GM12878 (cell line): ENCODE measurements at regions not wholly inside any gene's neighbourhood (a gene's known extent, or its start where the extent isn't known, plus 50 kb on each side); places are given as distances from the start of the nearest gene placed in this dataset.

Experiments used
- ATAC-seq: fragments of 200-7000 bp; cut with Tn5 transposase; 3 replicates; pipeline ENCODE4 v1.9.1; 2020; ENCODE audit warnings: mild to moderate bottlenecking, moderate library complexity
- BruUV-seq: library from RNA; stranded (reverse); fragments of 400-500 nt; replicated peaks from 2 replicates; lab custom pipeline; 2021; lab: Mats Ljungman, UMichigan
- CTCF ChIA-PET: fragments of 300-600 bp; sonication (Branson Sonifier 250); formaldehyde crosslinking; extraction: SDS; loops from one replicate; lab custom pipeline; 2021; ENCODE audit warnings: inconsistent platforms; lab: Yijun Ruan, JAX
- POLR2A ChIA-PET: fragments of 350-600 bp; formaldehyde crosslinking; extraction: SDS; loops from one replicate; lab custom pipeline; 2021; ENCODE audit warnings: inconsistent platforms; lab: Charles Lee
- RAD21 ChIA-PET: fragments of 300-600 bp; sonication (Branson Sonifier 250); formaldehyde crosslinking; loops from one replicate; lab custom pipeline; 2023; ENCODE audit warnings: antibody characterized with exemption; ENCODE audit not compliant: unreplicated experiment; lab: Charles Lee
- SMC1A ChIA-PET: fragments of 300-600 bp; sonication (Branson Sonifier 250); formaldehyde crosslinking; loops from one replicate; lab custom pipeline; 2023; ENCODE audit not compliant: unreplicated experiment, uncharacterized antibody; lab: Charles Lee
- DNase-seq: peaks from one replicate; pipeline ENCODE4 v3.0.0-alpha.2; 2011; ENCODE audit warnings: low read depth, low spot score
- FAIRE-seq: peaks from 3 replicates; lab custom pipeline; 2011; peaks lifted over from hg19 to GRCh38; lab: Jason Lieb, UNC
- H2AFZ ChIP-seq: 2 replicates; pipeline ENCODE4 v1.6.0; 2011; ENCODE audit warnings: low read depth, low read length, control low read depth; ENCODE audit not compliant: control insufficient read depth
- H3K27ac ChIP-seq: 2 replicates; pipeline ENCODE4 v1.5.1; 2011; ENCODE audit warnings: control low read depth; ENCODE audit not compliant: control insufficient read depth, insufficient read depth
- H3K27me3 ChIP-seq, 2 experiments: replicated peaks in 1 of 2; 2 replicates each; pipeline versions ENCODE4 v1.6.0 to v1.6.1; 2011; ENCODE audit warnings: low read length in 1 of 2; ENCODE audit not compliant: control insufficient read depth in 2 of 2, insufficient read depth in 2 of 2
- H3K36me3 ChIP-seq, 2 experiments: 2 replicates each; pipeline ENCODE4 v1.5.1; 2011; ENCODE audit warnings: low read length in 1 of 2; ENCODE audit not compliant: control insufficient read depth in 2 of 2, insufficient read depth in 2 of 2
- H3K4me1 ChIP-seq: 2 replicates; pipeline ENCODE4 v1.6.1; 2011; ENCODE audit warnings: mild to moderate bottlenecking, low read length, moderate library complexity, mixed read lengths; ENCODE audit not compliant: control insufficient read depth, insufficient read depth
- H3K4me2 ChIP-seq: 2 replicates; pipeline ENCODE4 v1.6.0; 2011; ENCODE audit warnings: control low read depth; ENCODE audit not compliant: control insufficient read depth, insufficient read depth
- H3K4me3 ChIP-seq: fragments of 200-600 bp; sonication (generic); 2 replicates; pipeline ENCODE4 v1.5.1; 2016
- H3K79me2 ChIP-seq: 2 replicates; pipeline ENCODE4 v1.6.0; 2011; ENCODE audit warnings: low read length; ENCODE audit not compliant: control insufficient read depth, insufficient read depth
- H3K9ac ChIP-seq: 2 replicates; pipeline ENCODE4 v1.8.0; 2011; ENCODE audit warnings: low read length, control low read depth, mixed read lengths; ENCODE audit not compliant: control insufficient read depth, insufficient read depth
- H3K9me3 ChIP-seq: replicated peaks from 3 replicates; pipeline ENCODE4 v1.5.1; 2011; ENCODE audit warnings: mild to moderate bottlenecking, low read length; ENCODE audit not compliant: control insufficient read depth, insufficient read depth
- H4K20me1 ChIP-seq: 2 replicates; pipeline ENCODE4 v1.6.0; 2011; ENCODE audit not compliant: control insufficient read depth, insufficient read depth
- NFXL1 ChIP-seq: fragments of 450-650 bp; IDR thresholded peaks from 2 replicates; pipeline ENCODE4 v1.6.1; 2017; ENCODE audit warnings: antibody characterized with exemption, mild to moderate bottlenecking, borderline replicate concordance
- SIX5 ChIP-seq: IDR thresholded peaks from 2 replicates; pipeline ENCODE4 v1.6.1; 2011; ENCODE audit warnings: mild to moderate bottlenecking, low read depth, low read length, moderate library complexity; ENCODE audit not compliant: severe bottlenecking
- WGBS: methylation state at CpG from one replicate; pipeline ENCODE4 v1.1.6; 2016; ENCODE audit warnings: low lambda C conversion rate; ENCODE audit not compliant: insufficient replicate concordance, insufficient coverage; ENCODE audit errors: missing lambda C conversion rate; 5-methylcytosine and 5-hydroxymethylcytosine counted together
- in situ Hi-C: fragments of 300-500 bp; cut with MboI; formaldehyde crosslinking; loops from 9 replicates; pipeline ENCODE4 v1.14.3; 2018; ENCODE audit warnings: mixed read lengths
- intact Hi-C: fragments of 100-400 bp; cut with micrococcal nuclease; formaldehyde crosslinking; loops from one replicate; pipeline ENCODE4 v1.14.2; 2022; ENCODE audit not compliant: unreplicated experiment
- TF ChIP-seq, protein P1 (sequence below): IDR thresholded peaks from 2 replicates; pipeline ENCODE4 v1.6.1; 2012; ENCODE audit warnings: improper control_type of control experiment, low read depth, low read length; ENCODE audit not compliant: insufficient replicate concordance
- TF ChIP-seq, protein P2 (sequence below): fragments of 450-650 bp; IDR thresholded peaks from 2 replicates; pipeline ENCODE4 v1.6.1; 2017; ENCODE audit warnings: mild to moderate bottlenecking, moderate library complexity
- TF ChIP-seq, protein P3 (sequence below): fragments of 150-350 bp; IDR thresholded peaks from 2 replicates; pipeline ENCODE4 v1.6.1; 2016; ENCODE audit warnings: low read depth, low read length

DNA sequence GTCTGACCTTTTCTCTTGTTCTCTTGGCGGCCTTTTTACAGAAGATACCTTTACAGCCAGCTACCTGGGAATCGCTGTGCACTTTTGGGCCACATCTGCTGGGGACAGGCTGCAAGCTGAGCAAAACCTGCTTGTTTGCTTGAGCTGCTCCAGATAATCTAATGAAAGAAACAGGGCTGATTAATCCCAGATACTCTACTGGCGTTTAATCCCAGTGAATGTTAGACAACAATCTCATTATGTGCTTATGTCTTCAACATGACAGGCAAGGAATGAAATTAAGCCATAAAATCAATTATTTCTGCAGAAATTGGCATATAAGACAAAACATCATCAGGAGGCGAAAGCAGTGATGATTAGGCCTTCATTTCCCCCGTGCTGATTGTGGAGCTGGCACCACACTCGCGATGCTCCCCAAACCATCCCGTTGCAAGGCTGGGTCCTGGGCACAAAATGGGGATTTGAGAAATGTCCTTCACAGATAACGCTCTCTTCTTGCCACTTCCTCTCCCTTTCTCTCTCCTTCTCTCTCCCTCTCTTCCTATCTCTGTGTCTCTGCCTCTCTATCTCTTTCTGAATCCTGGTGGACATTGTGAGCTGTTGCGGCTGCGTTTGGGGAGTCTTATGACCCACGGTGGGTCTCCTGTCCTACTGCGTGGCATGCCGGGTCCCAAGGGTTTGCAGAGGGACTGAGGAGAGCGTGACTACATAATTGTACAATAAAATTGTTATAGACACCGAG, 1053.8 kb downstream of the TBC1D22A start:
- TF ChIP-seq, protein P1, sequence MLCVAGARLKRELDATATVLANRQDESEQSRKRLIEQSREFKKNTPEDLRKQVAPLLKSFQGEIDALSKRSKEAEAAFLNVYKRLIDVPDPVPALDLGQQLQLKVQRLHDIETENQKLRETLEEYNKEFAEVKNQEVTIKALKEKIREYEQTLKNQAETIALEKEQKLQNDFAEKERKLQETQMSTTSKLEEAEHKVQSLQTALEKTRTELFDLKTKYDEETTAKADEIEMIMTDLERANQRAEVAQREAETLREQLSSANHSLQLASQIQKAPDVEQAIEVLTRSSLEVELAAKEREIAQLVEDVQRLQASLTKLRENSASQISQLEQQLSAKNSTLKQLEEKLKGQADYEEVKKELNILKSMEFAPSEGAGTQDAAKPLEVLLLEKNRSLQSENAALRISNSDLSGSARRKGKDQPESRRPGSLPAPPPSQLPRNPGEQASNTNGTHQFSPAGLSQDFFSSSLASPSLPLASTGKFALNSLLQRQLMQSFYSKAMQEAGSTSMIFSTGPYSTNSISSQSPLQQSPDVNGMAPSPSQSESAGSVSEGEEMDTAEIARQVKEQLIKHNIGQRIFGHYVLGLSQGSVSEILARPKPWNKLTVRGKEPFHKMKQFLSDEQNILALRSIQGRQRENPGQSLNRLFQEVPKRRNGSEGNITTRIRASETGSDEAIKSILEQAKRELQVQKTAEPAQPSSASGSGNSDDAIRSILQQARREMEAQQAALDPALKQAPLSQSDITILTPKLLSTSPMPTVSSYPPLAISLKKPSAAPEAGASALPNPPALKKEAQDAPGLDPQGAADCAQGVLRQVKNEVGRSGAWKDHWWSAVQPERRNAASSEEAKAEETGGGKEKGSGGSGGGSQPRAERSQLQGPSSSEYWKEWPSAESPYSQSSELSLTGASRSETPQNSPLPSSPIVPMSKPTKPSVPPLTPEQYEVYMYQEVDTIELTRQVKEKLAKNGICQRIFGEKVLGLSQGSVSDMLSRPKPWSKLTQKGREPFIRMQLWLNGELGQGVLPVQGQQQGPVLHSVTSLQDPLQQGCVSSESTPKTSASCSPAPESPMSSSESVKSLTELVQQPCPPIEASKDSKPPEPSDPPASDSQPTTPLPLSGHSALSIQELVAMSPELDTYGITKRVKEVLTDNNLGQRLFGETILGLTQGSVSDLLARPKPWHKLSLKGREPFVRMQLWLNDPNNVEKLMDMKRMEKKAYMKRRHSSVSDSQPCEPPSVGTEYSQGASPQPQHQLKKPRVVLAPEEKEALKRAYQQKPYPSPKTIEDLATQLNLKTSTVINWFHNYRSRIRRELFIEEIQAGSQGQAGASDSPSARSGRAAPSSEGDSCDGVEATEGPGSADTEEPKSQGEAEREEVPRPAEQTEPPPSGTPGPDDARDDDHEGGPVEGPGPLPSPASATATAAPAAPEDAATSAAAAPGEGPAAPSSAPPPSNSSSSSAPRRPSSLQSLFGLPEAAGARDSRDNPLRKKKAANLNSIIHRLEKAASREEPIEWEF = no peak
- TF ChIP-seq, protein P2, sequence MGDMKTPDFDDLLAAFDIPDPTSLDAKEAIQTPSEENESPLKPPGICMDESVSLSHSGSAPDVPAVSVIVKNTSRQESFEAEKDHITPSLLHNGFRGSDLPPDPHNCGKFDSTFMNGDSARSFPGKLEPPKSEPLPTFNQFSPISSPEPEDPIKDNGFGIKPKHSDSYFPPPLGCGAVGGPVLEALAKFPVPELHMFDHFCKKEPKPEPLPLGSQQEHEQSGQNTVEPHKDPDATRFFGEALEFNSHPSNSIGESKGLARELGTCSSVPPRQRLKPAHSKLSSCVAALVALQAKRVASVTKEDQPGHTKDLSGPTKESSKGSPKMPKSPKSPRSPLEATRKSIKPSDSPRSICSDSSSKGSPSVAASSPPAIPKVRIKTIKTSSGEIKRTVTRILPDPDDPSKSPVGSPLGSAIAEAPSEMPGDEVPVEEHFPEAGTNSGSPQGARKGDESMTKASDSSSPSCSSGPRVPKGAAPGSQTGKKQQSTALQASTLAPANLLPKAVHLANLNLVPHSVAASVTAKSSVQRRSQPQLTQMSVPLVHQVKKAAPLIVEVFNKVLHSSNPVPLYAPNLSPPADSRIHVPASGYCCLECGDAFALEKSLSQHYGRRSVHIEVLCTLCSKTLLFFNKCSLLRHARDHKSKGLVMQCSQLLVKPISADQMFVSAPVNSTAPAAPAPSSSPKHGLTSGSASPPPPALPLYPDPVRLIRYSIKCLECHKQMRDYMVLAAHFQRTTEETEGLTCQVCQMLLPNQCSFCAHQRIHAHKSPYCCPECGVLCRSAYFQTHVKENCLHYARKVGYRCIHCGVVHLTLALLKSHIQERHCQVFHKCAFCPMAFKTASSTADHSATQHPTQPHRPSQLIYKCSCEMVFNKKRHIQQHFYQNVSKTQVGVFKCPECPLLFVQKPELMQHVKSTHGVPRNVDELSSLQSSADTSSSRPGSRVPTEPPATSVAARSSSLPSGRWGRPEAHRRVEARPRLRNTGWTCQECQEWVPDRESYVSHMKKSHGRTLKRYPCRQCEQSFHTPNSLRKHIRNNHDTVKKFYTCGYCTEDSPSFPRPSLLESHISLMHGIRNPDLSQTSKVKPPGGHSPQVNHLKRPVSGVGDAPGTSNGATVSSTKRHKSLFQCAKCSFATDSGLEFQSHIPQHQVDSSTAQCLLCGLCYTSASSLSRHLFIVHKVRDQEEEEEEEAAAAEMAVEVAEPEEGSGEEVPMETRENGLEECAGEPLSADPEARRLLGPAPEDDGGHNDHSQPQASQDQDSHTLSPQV = no peak
- TF ChIP-seq, protein P3, sequence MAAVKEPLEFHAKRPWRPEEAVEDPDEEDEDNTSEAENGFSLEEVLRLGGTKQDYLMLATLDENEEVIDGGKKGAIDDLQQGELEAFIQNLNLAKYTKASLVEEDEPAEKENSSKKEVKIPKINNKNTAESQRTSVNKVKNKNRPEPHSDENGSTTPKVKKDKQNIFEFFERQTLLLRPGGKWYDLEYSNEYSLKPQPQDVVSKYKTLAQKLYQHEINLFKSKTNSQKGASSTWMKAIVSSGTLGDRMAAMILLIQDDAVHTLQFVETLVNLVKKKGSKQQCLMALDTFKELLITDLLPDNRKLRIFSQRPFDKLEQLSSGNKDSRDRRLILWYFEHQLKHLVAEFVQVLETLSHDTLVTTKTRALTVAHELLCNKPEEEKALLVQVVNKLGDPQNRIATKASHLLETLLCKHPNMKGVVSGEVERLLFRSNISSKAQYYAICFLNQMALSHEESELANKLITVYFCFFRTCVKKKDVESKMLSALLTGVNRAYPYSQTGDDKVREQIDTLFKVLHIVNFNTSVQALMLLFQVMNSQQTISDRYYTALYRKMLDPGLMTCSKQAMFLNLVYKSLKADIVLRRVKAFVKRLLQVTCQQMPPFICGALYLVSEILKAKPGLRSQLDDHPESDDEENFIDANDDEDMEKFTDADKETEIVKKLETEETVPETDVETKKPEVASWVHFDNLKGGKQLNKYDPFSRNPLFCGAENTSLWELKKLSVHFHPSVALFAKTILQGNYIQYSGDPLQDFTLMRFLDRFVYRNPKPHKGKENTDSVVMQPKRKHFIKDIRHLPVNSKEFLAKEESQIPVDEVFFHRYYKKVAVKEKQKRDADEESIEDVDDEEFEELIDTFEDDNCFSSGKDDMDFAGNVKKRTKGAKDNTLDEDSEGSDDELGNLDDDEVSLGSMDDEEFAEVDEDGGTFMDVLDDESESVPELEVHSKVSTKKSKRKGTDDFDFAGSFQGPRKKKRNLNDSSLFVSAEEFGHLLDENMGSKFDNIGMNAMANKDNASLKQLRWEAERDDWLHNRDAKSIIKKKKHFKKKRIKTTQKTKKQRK = no peak
- TF ChIP-seq NFXL1 = no peak
- TF ChIP-seq SIX5 = no peak
- CTCF ChIA-PET = no interaction called here
- ATAC-seq = no peak

More for the DNA sequence above, 1053.8 kb downstream of the TBC1D22A start:
- H3K4me3 ChIP-seq = no peak overlapping the region
- ChIA-PET POLR2A (no interaction called here), SMC1A (no interaction called here), RAD21 (no interaction called here)
- H2AFZ ChIP-seq = no peak overlapping the region
- intact Hi-C loops = no loop called here
- H4K20me1 ChIP-seq = no peaks in the 10 kb centered on the region
- no TSS peak for BruUV-seq
- no peaks in the 10 kb centered on the region for H3K79me2 ChIP-seq
- H3K9me3 ChIP-seq = no peaks in the 10 kb centered on the region; the same call in 2 of the 3 replicates
- FAIRE-seq (no peak), DNase-seq (no peak)
- 29% methylated on average over 16 of the region's 16 CpGs for WGBS
- H3K9ac ChIP-seq = no peak overlapping the region
- no peak overlapping the region for H3K27ac ChIP-seq
- H3K4me2 ChIP-seq = no peak overlapping the region
- H3K36me3 ChIP-seq = no peaks in the 10 kb centered on the region
- no peaks in the 10 kb centered on the region for H3K27me3 ChIP-seq
- H3K4me1 ChIP-seq = no peaks in the 10 kb centered on the region
- in situ Hi-C loops = no loop called here
